RWPE2 (cell line): ENCODE measurements at regions not wholly inside any gene's neighbourhood (a gene's known extent, or its start where the extent isn't known, plus 50 kb on each side); places are given as distances from the start of the nearest gene placed in this dataset.
A peak's percentile ranks its signal among the peaks of the same experiment; 100 is the strongest.

ENCODE experiments used
- ATAC-seq: fragments of 200-7000 bp; cut with Tn5 transposase; 3 replicates; pipeline ENCODE4 v1.9.1; 2021; ENCODE audit warnings: low read depth
- DNase-seq: peaks from one replicate; pipeline ENCODE4 v3.0.0-alpha.2; 2020; ENCODE audit warnings: low spot score
- H3K27ac ChIP-seq: fragments of 450-650 bp; 2 replicates; pipeline ENCODE4 v1.5.1; 2017; ENCODE audit warnings: mild to moderate bottlenecking; ENCODE audit not compliant: poor library complexity, severe bottlenecking
- H3K27me3 ChIP-seq: fragments of 250-450 bp; sonication (Bioruptor Pico); 2 replicates; pipeline ENCODE4 v1.5.1; 2021; ENCODE audit warnings: mild to moderate bottlenecking, moderate library complexity; ENCODE audit not compliant: insufficient read depth, poor library complexity, severe bottlenecking
- H3K36me3 ChIP-seq: fragments of 250-450 bp; sonication (Bioruptor Pico); 2 replicates; pipeline ENCODE4 v1.5.1; 2020; ENCODE audit warnings: low read depth, mild to moderate bottlenecking, moderate library complexity
- H3K4me1 ChIP-seq: fragments of 250-450 bp; sonication (Bioruptor Pico); 2 replicates; pipeline ENCODE4 v1.5.1; 2021; ENCODE audit warnings: mild to moderate bottlenecking, moderate library complexity; ENCODE audit not compliant: insufficient read depth, poor library complexity, severe bottlenecking
- H3K4me3 ChIP-seq: fragments of 250-450 bp; sonication (Bioruptor Pico); 2 replicates; pipeline ENCODE4 v1.5.1; 2021; ENCODE audit warnings: mild to moderate bottlenecking, moderate library complexity; ENCODE audit not compliant: severe bottlenecking
- H3K9me3 ChIP-seq: fragments of 250-450 bp; sonication (Bioruptor Pico); 2 replicates; pipeline ENCODE4 v1.5.1; 2021; ENCODE audit warnings: mild to moderate bottlenecking, moderate library complexity; ENCODE audit not compliant: severe bottlenecking
- CTCF ChIP-seq: fragments of 450-650 bp; IDR thresholded peaks from one replicate; pipeline ENCODE4 v1.5.1; 2017; ENCODE audit warnings: mild to moderate bottlenecking, moderate library complexity; ENCODE audit not compliant: poor library complexity, severe bottlenecking

GRCh38 chr12:98437166-98437565, 78.2 kb upstream of the TMPO start:
- DNase-seq (no peak), ATAC-seq (no peak)
- no peak for TF ChIP-seq CTCF
- no peak overlapping the region for H3K4me3 ChIP-seq
- no peaks in the 10 kb centered on the region for H3K9me3 ChIP-seq
- H3K27ac ChIP-seq, result no peak overlapping the region
- peaks cover 9% of the 10 kb centered on the region for H3K4me1 ChIP-seq
- H3K27me3 ChIP-seq, result no peaks in the 10 kb centered on the region
- no peaks in the 10 kb centered on the region for H3K36me3 ChIP-seq

DNA sequence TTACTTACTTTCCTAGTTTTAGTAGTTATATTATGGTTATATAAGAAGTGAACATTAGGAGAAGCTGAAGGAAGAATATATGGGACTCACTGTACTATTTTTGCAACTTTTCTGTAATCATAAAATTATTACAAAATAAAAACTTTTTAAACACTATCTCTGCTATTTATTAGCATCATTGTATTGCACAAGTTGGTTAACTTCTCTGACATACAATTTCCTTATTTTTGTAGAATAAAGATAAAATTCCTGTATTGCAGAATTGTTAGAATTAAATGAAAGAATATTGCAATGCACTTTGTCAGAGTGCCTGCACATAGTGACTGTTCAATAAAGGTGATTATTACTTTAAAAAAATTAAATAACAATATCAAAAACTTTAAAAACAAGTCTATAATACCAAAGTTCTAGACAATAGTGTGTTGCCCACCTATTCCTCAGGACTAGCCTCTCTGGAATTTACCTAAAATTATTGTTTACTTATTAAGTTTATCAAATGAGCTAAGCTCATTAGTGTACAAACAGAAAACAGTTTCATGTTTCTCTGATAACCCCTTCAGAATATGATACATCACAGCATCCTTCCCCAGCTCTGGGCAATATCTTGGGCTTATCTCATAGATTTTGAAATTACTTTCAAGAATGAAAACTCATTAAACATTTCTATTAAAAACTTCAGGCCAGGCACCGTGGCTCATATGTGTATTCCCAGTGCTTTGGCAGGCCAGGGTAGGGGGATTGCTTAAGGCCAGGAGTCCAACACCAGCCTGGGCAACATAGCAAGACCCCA, 77.4 kb upstream of the TMPO start:
- no peaks in the 10 kb centered on the region for H3K36me3 ChIP-seq
- no peak for TF ChIP-seq CTCF
- peaks cover 9% of the 10 kb centered on the region for H3K4me1 ChIP-seq
- no peak overlapping the region for H3K4me3 ChIP-seq
- H3K27me3 ChIP-seq, result no peaks in the 10 kb centered on the region
- no peak for DNase-seq
- H3K9me3 ChIP-seq, result no peaks in the 10 kb centered on the region
- ATAC-seq, result no peak
- H3K27ac ChIP-seq, result no peak overlapping the region

- Histone ChIP-seq H3K27ac (no peak overlapping the region), H3K4me1 (peaks cover 9% of the 10 kb centered on the region), H3K9me3 (no peaks in the 10 kb centered on the region), H3K27me3 (no peaks in the 10 kb centered on the region), H3K4me3 (no peak overlapping the region), H3K36me3 (no peaks in the 10 kb centered on the region)
- TF ChIP-seq CTCF, result no peak
- no peak for ATAC-seq
- DNase-seq, result no peak
These were observed 76.6 kb upstream of the TMPO start for GRCh38 chr12:98438656-98439230.

- no peak for TF ChIP-seq CTCF
- H3K36me3 ChIP-seq, result no peaks in the 10 kb centered on the region
- ATAC-seq (peak; percentile 8; the same call in 2 of the 3 replicates), DNase-seq (no peak)
- peak overlapping the region; percentile 35 for H3K27ac ChIP-seq
- no peaks in the 10 kb centered on the region for H3K27me3 ChIP-seq
- H3K4me1 ChIP-seq, result peaks cover 9% of the 10 kb centered on the region
- no peaks in the 10 kb centered on the region for H3K9me3 ChIP-seq
- no peak overlapping the region for H3K4me3 ChIP-seq
These were observed 75.9 kb upstream of the TMPO start for GRCh38 chr12:98439471-98439951.

DNA sequence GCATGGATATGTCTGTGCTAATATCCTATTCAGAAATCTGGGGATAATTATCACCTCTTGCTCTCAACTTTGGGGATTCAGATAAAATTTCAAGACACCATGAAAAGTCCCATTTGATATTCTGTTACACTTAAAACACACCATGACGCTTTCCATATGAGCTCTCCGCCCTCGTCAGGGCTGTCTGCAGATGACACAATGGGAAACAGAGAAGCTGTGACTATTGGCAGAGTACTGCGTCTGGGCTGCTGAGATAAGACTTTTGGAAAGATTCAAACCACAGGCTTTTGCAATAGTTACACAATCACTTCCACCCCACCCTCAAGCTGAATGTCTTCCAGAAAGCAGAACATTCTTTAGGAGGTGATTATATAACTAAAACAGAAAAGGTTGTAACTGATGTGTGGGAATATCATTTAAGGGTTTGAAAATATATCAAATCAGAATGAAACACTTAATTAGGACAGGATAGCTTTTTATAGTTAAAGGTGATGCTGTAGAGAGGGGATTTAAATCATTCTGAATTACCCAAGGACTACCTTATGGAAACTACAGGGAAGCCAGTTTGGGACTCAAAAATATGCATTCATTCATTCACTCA, 75.3 kb upstream of the TMPO start:
- no peak for TF ChIP-seq CTCF
- peaks cover 9% of the 10 kb centered on the region for H3K4me1 ChIP-seq
- H3K27ac ChIP-seq, result peak overlapping the region; percentile 35
- no peaks in the 10 kb centered on the region for H3K36me3 ChIP-seq
- H3K9me3 ChIP-seq, result no peaks in the 10 kb centered on the region
- H3K27me3 ChIP-seq, result no peaks in the 10 kb centered on the region
- ATAC-seq, result peak; percentile 97
- no peak overlapping the region for H3K4me3 ChIP-seq
- peak; percentile 78 for DNase-seq
